ENCODE measurements at regions not wholly inside any gene's neighbourhood (a gene's known extent, or its start where the extent isn't known, plus 50 kb on each side); places are given as distances from the start of the nearest gene placed in this dataset.
A peak's percentile ranks its signal among the peaks of the same experiment; 100 is the strongest.

- in situ Hi-C loops (cut with HindIII; ENCODE audit: low sequenced_read_pairs), result no loop called here
- no peak for DNase-seq (ENCODE audit: low spot score)
Measured at GRCh38 chr18:45287531-45287930, 327.7 kb upstream of the SLC14A2 start.

- no peak for DNase-seq (ENCODE audit: low spot score)
- in situ Hi-C loops (cut with HindIII; ENCODE audit: low sequenced_read_pairs), result no loop called here
Measured at GRCh38 chr18:45290364-45290763, 324.9 kb upstream of the SLC14A2 start.

- in situ Hi-C loops (cut with HindIII; ENCODE audit: low sequenced_read_pairs), result no loop called here
- DNase-seq (ENCODE audit: low spot score), result no peak
Measured at GRCh38 chr18:45291621-45292615, 323.4 kb upstream of the SLC14A2 start.

- no peak for DNase-seq (ENCODE audit: low spot score)
- in situ Hi-C loops (cut with HindIII; ENCODE audit: low sequenced_read_pairs), result no loop called here
Measured at GRCh38 chr18:45295388-45295787, 319.9 kb upstream of the SLC14A2 start.

GRCh38 chr18:45298986-45299385, 316.3 kb upstream of the SLC14A2 start:
- in situ Hi-C loops (cut with HindIII; ENCODE audit: low sequenced_read_pairs), result no loop called here
- no peak for DNase-seq (ENCODE audit: low spot score)

DNA sequence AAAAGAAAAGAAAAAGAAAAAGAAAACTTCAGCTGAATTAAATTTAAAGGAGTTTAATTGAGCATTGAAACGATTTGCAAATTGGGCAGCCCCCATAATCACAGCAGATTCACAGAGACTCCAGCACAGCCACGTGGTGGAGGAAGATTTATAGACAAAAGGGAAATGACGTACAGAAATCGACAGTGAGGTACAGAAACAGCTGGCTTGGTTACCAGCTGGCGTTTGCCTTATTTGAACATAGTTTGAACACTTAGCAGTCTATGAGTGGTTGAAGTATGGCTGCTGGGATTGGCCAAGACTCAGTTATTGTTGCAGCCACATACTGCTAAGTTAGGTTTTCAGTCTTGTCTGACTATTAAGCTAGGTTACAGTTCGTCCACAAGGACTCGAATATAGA, 312.2 kb upstream of the SLC14A2 start:
- DNase-seq (ENCODE audit: low spot score), result no peak
- in situ Hi-C loops (cut with HindIII; ENCODE audit: low sequenced_read_pairs), result no loop called here

GRCh38 chr18:45304558-45304957, 310.7 kb upstream of the SLC14A2 start:
- in situ Hi-C loops (cut with HindIII; ENCODE audit: low sequenced_read_pairs), result no loop called here
- no peak for DNase-seq (ENCODE audit: low spot score)

- in situ Hi-C loops (cut with HindIII; ENCODE audit: low sequenced_read_pairs), result no loop called here
- no peak for DNase-seq (ENCODE audit: low spot score)
Measured at GRCh38 chr18:45312555-45313126, 302.6 kb upstream of the SLC14A2 start.

- in situ Hi-C loops (cut with HindIII; ENCODE audit: low sequenced_read_pairs), result no loop called here
- no peak for DNase-seq (ENCODE audit: low spot score)
Measured at GRCh38 chr18:45316127-45316526, 299.1 kb upstream of the SLC14A2 start.

GRCh38 chr18:45317948-45318640, 297.2 kb upstream of the SLC14A2 start:
- no peak for DNase-seq (ENCODE audit: low spot score)
- in situ Hi-C loops (cut with HindIII; ENCODE audit: low sequenced_read_pairs), result no loop called here

DNA sequence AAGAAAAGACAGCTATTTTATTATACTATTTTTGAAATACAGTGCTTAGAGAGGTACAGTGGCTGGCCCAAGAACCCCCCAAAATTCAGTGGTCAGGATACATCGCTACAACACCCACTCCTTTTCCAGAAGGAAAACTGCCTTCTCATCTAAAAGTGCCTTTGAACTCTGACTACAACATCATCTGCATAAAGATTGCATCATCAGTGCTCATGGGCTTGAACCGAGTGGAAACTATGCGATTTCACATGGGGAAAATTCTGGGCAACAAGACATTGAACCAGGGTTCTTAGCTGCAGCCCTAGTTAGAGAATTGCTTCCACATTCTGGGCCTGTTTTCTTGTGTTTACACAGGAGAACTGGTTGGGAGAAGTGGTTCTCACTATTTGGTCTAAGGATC, 294.6 kb upstream of the SLC14A2 start:
- in situ Hi-C loops (cut with HindIII; ENCODE audit: low sequenced_read_pairs), result no loop called here
- DNase-seq (ENCODE audit: low spot score), result no peak

DNA sequence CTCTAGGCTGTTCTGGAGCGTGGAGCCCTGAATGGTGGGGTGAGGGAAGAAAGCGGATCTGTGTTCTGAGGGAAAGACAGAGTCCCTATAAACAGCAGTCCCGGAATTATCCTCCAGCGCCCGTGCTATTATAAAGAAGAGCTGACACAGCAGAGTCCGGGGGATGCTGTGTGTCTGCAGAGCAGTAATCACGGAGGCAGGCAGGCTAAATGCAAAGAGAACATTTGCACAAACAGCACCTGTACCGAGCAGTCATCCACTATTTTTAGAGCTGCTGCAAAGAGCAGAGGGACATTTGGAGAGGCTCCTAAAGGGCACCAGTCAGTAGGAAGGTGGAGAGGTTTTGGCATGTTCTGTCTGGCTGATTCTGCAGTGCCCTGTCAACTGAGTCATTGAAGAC, 293.8 kb upstream of the SLC14A2 start:
- DNase-seq (ENCODE audit: low spot score), result peak; percentile 46
- in situ Hi-C loops (cut with HindIII; ENCODE audit: low sequenced_read_pairs), result no loop called here

- DNase-seq (ENCODE audit: low spot score), result no peak
- in situ Hi-C loops (cut with HindIII; ENCODE audit: low sequenced_read_pairs), result no loop called here
Measured at GRCh38 chr18:45322343-45322742, 292.9 kb upstream of the SLC14A2 start.

- DNase-seq (ENCODE audit: low spot score), result no peak
- in situ Hi-C loops (cut with HindIII; ENCODE audit: low sequenced_read_pairs), result no loop called here
Measured at GRCh38 chr18:45324101-45324494, 291.2 kb upstream of the SLC14A2 start.

GRCh38 chr18:45324495-45325113, 290.7 kb upstream of the SLC14A2 start:
- DNase-seq (ENCODE audit: low spot score), result no peak
- in situ Hi-C loops (cut with HindIII; ENCODE audit: low sequenced_read_pairs), result no loop called here

- in situ Hi-C loops (cut with HindIII; ENCODE audit: low sequenced_read_pairs), result no loop called here
- DNase-seq (ENCODE audit: low spot score), result no peak
Measured at GRCh38 chr18:45325778-45326177, 289.5 kb upstream of the SLC14A2 start.

- DNase-seq (ENCODE audit: low spot score), result no peak
- in situ Hi-C loops (cut with HindIII; ENCODE audit: low sequenced_read_pairs), result no loop called here
Measured at GRCh38 chr18:45326505-45326904, 288.8 kb upstream of the SLC14A2 start.

DNA sequence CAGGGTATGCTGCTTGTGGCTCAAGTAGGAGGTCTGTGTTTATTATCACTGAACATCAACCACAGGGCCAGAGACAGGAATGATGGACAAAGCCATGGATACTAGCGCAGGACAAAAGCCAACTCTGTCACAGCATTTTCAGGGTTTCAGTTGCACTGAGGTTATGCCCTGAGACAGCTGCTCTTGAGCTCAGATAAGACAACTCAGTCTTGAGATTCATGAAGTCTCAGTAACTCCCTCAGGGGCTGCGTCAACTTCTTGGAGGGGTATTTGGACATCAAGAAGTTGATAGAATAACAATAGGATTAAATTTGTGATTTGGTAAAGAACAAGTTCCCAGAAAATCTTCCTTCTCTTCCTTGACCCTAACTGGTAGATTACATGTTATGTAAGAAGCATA, 287.0 kb upstream of the SLC14A2 start:
- no peak for DNase-seq (ENCODE audit: low spot score)
- in situ Hi-C loops (cut with HindIII; ENCODE audit: low sequenced_read_pairs), result no loop called here

DNA sequence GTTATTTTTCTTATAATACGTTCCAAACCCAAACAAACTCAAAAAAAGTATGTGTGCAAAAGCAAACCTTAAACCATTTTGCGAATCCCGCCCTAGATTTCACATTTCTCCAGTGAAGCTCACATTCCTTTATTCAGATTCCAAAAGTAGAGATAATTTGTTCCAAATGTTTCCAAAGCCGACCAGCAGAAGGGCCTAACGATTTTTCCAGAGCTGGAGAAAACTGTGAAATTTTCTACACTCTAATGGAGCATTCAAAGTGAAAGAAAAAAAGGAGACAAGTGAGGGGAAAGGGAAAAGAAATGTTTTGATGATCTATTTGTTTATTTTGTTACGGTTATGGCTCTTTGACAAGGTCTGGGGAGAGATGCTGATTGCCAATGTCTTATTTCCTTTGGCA, 286.5 kb upstream of the SLC14A2 start:
- no peak for DNase-seq (ENCODE audit: low spot score)
- in situ Hi-C loops (cut with HindIII; ENCODE audit: low sequenced_read_pairs), result no loop called here

- in situ Hi-C loops (cut with HindIII; ENCODE audit: low sequenced_read_pairs), result no loop called here
- DNase-seq (ENCODE audit: low spot score), result no peak
Measured at GRCh38 chr18:45329316-45329715, 286.0 kb upstream of the SLC14A2 start.
